ENCODE measurements at regions not wholly inside any gene's neighbourhood (a gene's known extent, or its start where the extent isn't known, plus 50 kb on each side); places are given as distances from the start of the nearest gene placed in this dataset.

DNA sequence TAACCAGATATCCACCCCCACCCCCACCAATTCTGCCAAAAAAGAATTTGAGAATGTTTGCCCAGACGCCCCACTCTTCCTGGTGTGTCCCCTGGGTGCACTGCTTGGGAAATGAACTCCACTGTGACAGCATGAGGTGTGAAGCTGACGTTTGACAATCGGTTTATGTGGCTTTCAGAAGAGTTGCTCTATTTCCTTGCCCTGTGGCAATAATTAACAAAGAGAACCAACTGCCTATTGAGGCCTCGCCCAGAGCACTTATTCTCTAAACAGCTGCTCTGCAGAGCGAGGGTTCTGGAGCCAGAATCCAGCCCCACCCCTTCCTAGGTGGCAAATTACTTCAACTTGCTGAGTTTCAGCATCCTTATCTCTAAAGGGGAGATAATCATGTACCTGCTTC is 115.8 kb upstream of the SIX3 start:
- DNase-seq: no peak

DNA sequence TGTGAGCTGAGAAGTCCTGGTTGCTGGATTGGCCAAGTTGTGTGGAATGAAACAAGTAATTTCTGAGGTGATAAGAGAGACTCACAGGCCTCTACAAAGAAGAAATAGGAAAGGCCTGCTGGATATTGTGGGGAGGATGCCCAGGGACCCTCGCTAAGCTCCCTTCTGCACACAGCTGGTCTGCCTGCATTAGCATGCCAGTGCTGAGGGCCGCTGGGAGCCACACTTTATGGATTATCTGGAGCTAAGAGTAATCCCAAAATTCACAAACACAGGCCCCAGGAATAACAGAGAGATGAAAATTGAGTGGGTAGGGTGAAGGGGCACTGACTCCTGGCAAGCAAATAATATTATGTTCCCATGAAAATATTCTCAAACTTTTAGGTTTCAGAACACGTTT is 114.9 kb upstream of the SIX3 start:
- DNase-seq: no peak

DNA sequence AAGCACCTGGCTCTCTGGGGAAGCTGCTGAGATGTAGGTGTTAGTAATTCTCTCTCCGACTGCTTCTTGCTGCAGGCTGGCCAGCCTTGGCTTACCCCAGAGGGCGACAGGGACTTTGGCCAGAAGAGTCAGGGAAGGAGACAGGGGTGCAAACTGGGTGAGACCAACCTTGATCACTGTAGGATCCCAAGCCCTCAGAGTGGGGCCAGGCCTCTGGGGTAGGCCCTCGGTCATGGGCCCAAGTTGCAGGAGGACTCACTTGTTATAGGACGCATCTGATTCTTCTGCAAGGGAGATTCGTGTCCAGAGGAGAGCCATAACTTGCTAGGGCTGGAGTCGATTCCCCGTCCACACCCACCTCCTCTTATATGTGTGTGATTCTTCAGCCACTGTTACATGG is 111.7 kb upstream of the SIX3 start:
- no peak for DNase-seq

DNA sequence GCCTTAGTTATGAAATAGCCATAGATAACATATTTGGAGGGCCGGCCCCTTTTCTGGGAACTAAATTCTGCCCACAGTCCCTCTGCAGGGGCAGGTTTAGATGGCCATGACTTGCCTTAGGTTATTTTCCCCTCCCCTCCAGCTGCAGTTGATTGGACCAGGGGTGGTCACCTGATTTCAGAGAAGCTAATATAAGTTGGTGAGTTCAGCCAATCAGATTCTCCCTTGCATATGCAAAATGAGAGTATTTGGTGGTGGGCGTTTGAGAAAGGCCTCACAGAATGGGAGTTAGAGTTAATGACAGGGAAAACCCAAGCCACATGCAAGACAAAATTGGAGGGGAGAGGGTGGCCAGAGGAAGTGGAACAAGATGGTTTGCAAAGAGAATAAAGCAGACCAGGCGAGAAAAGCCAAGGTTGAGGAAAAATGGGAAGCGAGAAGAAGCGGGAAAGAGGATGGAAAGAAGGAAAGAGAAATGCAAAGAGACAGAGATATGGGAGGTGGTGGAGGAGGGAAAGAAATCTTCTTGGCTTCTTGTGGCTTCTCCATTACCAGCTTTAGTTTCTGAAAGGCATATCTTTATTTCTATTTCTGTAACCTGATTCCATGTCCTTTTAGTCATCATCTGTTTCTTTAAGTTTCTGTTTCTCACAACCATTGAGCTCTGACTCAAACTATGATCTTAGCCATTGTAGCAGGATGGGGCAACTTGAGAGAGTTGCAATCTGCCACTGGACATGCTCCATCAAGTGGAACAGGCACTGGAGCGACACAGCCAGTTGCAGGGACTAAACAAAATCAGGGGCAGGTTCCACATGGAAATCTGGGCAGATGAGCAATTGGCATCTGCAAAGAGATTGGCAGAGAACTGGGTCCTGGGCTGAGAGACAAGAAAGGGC is 108.1 kb upstream of the SIX3 start:
- no peak for DNase-seq

DNA sequence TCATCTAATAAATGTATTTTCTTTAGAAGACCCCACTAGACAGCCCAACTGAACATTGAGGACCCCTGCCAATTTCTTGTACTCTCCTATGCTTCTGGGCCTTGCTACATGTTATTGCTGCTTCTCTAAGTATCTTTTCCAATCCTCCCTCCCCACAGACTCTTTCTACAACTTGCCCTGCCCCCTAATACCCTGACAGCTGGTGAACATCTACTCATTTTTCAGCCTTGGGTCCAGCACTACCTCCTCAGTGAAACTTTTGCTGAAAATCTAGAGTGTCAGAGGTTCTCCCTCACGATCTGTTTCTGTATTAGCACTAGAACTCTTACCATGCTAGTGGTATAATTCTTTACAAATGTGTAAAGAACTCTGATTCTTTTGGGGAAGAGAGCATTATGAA is 106.8 kb upstream of the SIX3 start:
- DNase-seq: no peak

DNA sequence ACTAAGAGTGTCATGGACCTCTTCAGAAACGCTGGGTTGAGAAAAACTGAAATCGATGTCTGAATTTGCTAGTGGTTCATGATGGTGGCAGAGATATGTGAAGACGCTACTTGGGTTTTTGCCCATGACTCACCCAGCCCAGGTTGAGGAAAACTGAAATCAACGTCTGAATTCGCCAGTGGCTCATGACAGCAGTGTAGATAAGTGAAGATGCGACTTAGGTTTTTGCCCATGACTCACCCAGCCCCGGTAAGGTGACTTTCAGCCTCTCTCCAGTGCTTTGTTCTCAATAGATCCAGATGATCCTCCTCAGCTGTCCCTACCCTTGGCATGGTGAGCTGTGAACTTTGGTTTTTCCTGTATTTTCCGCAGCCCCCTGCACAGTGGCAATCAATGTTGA is 105.3 kb upstream of the SIX3 start:
- no peak for DNase-seq

DNA sequence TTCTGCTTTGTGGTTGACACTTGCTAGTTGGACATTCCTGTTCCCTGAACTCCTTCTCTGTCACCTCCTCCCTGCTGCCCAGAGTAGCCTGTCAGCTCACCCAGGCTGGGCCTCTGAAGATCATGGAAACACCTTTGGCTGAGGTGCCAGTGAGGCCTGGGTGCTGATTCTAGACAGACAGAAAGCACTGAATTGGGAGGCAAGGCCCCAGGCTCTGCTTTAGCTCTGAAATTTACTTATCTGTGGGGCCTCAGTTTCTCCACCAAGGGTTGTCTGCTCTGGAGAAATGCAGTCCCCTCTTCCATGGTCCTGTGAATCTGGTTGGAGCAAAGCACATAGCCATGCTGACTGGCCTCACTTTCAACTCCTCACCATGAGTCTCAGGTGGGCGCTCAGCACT is 104.6 kb upstream of the SIX3 start:
- DNase-seq: no peak

DNA sequence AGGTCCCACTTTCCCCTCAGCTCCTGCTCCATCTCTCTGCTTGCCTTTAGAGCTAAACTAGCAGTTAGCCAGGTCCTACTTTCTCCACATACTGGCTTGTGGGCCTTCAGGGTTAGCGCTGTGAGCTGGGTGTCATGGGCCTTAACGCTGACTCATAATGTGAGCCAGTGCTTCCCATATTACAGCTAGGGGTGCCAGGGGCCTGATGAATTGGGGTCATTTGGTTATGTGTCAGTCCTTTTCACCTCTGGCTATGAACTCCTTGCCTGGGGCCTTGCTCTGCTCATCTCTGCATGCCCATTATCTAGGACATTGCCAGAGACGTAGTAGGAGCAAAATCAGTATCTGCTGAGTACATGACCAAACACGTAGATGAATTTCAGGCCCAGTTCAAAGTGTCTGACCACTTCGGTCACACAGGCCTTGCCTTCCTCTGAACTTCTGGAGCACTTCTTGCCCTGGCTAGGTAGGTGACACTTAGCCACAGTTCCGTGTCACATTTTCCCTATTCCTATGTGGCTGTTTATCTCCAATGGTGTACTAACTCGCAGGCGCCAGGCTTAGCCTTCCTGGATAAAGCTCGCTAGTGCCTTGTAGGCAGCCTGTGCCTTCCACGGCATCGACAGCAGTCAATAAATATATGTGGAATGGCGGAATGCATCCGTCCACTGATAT is 103.2 kb upstream of the SIX3 start:
- DNase-seq: no peak

DNA sequence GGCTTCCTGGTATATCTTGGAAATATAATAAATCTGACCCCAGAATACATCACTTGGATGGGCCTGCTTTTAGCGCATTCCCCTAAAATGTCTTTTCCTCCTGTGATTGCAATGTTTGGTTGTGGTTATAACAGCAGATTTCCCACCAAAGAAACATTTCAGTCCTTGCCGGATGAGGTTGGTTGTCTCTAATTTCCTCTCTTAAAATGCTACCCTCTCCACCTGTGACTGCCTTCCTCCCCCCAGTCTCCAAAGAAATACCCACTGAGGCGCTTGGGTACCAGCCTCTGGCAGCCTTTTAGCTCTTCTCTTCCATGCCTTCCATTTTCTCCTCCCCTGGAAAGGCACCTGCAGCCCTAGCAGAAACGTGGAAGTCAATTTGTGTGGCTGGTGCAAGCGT is 102.1 kb upstream of the SIX3 start:
- no peak for DNase-seq

DNA sequence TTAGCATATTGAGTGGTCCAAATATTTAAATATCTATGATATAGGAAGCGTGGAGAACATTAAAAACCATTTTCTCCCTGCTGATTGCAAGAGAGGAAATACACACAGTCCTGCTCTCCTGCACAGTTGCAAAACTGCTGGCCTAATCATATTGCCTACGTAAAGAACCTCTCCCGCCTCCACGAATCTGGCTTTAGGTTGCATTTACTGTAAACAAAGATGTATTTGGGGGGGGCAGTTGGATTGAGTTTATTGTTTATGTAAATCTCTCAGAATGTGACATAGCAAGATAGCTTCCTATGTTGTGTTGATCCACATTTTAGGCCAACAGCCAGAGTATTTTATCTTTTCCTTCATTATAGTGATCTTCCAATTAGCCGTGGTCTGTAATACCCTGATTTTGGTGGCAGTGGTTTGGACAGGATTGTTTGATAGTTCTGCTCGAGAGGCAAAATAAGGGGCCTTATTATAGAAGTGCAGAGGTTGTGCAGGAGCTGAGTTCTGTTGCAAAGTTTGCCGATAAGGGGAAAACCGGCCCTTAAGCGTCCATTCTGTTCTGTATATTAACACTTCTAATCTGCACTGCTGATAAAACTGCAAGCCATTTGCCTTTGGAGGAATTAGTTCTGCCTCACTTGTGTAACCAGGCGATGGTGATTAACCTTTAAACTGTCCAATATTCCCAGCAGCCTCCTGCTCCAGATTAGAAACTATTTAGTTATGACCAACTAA is 101.6 kb upstream of the SIX3 start:
- DNase-seq: no peak

DNA sequence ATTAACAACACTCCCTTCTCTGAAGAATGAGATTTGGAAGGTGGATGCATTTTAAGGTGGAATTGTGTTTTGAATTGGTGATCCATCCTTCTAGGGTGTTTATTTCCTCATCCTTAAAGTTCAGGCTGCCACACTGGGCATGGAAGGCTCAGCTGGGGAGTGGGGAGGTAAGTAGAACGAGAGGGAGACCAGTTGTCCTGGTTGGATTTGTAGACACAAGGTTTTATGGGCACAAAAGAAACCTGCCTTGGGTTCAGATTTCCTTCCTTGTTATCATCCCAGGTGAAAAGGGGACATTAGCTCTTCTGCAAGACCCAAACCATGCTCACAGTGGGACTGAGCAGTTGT is 101.0 kb upstream of the SIX3 start:
- DNase-seq: no peak

DNA sequence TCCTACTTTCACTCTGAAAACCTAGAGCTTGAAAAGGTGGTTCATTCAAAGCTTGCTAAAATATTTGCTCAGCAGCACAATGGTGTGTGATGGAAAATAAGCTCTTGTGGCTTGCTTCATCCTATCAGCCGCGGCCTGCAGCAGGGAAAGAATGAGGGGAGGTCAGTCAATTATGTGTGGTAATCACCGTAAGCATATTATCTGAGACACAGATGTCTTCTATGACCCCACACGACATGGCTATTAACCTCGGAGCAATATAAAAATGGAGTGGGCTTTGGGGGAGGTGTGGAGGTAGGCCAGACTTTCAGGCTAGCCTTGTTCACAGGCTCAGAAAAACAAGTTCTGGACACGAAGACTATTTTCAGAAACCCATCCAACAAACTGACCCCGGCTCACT is 98.4 kb upstream of the SIX3 start:
- no peak for DNase-seq

DNA sequence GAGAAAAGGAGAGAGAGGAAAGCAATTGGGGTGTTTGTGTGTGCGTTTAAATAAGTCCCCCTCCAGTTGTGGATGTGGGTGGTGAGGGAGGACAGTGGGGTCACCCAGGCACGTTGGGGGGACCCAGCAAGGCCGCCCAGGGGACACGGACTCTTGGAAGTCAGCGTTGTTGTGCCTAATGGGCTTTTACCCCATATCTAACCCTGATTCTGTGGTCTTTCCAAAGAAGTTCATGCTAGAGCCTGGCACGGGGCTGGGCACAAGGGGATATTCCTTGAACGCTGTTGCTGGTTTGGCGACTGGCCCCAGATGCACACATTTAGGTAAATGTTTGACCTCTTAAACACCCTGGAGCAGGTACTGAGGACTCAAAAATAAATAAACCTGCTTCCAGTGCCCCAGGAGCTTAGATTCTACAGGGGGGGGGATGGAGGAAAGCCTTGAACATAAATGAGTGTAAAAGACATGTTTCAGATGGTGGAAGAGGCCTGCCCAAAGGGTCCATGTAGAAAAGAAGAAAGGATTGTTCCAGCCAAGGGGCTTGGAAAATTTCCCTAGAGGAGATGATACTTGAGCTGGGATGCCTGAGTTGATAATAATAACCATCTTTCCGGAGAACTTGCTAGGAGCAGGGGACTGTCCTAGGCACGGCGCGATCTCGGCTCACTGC is 97.7 kb upstream of the SIX3 start:
- DNase-seq: no peak

DNA sequence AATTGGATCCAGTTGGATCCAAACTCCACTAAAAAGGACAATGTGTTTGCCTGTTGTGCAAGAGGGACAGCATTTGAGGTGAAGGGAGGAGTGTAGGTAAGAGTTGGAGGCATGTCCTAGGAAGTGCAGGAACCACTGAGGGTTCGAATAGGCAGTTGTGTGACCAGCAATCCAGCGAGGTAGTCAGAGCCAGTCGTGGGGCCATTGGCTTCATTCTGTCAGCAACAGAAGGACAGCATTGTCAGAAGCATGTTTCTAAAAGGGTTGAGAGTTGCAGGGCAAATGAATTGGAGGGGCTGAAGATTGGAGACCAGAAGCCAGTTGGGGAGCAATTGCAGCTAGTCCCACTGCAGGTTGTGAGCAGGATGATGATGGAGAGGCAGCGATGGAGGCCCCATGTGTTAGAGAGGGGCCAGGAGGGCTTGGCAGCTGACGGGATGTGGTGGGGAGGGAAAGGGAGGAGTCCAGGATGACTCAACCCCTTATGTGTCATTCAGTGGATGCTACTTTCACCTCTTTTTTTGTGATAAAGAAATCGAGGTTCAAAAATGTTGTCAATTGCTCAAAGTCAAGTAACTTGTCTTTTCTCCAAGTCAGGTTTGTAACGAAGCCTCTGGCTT is 96.7 kb upstream of the SIX3 start:
- DNase-seq: no peak

DNA sequence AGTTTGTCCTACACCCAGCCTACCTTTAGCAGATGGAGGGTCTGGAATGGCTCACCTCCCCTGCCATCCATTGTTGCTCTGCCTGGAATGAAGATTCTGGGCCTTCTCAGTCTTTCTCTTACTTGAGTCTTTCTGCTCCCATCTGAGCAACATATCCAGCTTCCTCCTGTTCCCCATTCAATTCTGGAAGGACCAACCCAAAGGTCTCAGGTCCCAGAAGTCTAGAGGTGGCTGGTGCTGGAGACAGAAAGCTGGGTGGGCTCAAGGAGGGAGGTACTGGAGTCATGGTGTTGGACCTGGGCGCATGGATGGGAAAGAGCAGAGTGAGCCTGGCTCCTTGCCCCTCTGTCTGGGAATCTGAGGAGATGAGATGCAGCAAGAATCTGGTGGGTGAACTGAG is 93.5 kb upstream of the SIX3 start:
- no peak for DNase-seq

DNA sequence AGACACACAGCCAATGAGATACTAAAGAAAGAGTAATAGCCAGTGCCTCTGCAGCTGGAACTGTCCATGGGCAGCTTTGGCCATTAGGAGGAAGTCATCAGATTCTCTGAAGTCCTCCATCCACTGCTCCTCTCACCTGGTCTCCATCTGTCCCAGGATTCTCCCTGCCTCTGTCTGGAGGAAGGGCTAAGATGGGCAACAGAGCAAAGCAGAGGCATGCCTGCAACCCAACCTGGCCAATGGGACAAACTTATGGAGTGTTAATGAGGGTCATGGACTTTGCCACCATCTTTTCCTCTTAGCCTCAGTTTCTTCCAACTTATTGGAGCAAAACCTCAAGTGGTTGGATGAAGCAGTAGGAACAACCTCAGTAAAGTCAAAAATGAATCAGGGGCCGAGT is 91.5 kb upstream of the SIX3 start:
- DNase-seq: no peak

DNA sequence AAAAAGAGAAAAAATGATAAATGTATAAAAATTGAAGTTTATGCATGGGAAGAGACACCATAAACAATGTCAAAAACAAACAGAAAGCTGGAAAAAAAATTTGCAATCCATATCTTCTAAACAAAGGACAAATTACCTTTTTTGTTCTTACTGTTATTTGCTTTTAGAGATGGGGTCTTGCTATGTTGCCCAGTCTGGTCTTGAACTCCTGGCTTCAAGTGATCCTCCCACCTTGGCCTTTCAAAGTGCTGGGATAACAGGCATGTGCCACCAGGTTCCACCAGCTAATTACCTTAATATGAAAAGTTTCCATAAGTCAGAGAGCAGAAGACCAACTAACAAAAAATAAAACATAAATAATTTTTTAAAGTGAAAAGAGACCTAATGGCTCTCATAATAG is 90.0 kb upstream of the SIX3 start:
- DNase-seq: no peak

DNA sequence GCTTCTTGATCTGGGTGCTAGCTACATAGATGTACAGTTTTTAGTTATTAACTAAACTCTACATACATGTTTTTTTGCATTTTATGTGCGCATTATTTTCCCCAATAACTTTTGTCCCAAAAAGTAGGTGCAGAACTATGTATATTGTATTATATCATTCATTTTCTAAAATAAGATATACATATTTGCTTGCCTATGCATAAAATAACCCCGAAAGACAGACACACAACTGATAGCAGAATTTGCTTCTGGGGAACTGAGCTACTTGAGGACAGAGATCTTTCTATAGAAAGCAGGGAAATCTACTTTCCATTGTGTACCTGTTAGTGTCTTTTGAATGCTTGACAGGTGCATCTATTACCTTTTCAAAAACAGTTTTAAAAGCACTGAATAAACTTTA is 88.9 kb upstream of the SIX3 start:
- DNase-seq: no peak

DNA sequence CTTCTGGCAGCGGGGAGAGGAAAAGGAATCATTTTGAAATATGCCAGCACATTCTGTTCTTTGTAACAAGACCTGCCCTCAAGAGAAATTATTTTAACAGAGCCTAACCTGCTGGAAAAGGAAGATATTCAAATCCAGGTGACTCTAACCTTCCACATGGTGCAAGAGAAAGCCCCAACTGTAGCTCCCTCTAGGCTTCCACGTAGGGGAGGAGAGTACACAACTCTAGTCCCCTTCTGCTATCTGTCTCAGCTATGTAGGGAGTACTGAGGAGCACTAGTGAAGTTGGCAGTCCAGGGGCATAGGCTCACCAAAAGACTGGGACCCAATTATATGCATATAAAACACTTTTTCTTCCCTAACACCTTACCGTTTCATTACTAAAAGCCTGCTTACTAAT is 82.2 kb upstream of the SIX3 start:
- no peak for DNase-seq

DNA sequence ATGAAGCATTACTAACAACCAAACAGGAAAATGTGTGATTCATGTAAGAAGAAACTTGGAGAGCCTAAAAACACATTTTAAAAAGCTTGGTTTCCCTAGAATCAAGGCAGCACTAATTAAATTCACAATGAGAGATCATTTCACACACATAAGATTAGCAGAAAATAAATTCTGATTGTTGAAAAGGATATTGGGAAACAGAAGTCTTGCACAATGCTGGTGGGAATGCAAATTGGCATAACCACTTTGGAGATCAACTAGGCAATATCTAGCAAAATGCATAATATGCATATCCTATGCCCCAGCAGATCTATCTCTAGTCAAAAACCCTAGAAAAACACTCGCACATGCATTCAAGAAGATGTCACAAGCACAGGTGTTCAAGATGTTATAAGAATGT is 75.3 kb upstream of the SIX3 start:
- DNase-seq: no peak

DNA sequence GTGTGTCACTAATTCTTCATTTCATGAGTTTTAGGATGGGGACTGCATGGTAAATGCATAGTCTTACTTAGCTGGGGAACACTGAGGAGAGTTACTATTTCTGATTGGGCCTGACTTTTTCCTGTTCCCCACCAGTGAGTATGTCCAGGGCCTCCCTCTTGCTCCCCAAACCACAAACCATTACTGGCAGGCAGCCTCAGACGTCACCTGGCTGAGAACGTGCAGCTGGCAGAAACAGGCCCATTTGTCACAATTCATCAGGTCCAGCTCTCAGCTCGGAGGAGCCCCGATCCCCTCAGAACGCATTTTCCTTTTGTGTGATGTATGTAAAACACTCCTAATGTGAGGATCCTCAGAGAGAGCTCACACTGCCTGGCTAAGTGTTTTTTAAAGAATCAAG is 71.7 kb upstream of the SIX3 start:
- DNase-seq: no peak

DNA sequence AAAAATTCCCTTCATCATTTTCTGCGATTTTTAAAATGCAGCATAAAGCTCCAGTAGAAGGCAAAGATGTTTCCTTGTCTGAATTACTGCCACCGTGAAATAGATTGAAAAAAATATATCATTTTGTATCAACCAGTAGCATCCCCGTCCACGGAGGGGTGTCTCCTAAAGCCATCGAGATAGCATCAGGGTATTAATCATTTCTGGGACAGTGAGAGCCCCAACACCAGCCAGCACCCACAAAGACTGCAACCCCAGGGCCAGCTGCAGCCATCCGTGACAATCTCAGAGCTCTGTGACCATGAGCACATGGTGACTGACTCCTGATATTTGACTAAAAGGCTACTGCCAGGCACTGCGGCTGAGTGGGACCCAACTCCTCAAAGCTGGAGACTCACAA is 64.1 kb upstream of the SIX3 start:
- no peak for DNase-seq
